Osteocyte (in vitro differentiated cells): ENCODE measurements at regions not wholly inside any gene's neighbourhood (a gene's known extent, or its start where the extent isn't known, plus 50 kb on each side); places are given as distances from the start of the nearest gene placed in this dataset.

Source experiments
- DNase-seq: peaks from one replicate; pipeline ENCODE4 v3.0.0; 2021; ENCODE audit warnings: mixed read lengths; ENCODE audit not compliant: unreplicated experiment; ENCODE audit errors: extremely low spot score
- H3K27ac Mint-ChIP-seq: one replicate; pipeline ENCODE4 v1.8.0; 2021; ENCODE audit warnings: mild to moderate bottlenecking, mixed read lengths; ENCODE audit not compliant: unreplicated experiment
- H3K27me3 Mint-ChIP-seq: one replicate; pipeline ENCODE4 v1.8.0; 2021; ENCODE audit warnings: mixed read lengths; ENCODE audit not compliant: unreplicated experiment
- H3K36me3 Mint-ChIP-seq: one replicate; pipeline ENCODE4 v1.8.0; 2021; ENCODE audit warnings: mixed read lengths; ENCODE audit not compliant: unreplicated experiment
- H3K4me1 Mint-ChIP-seq: one replicate; pipeline ENCODE4 v1.8.0; 2021; ENCODE audit warnings: mixed read lengths; ENCODE audit not compliant: unreplicated experiment
- H3K4me3 Mint-ChIP-seq: one replicate; pipeline ENCODE4 v1.8.0; 2021; ENCODE audit warnings: mild to moderate bottlenecking, moderate library complexity, mixed read lengths; ENCODE audit not compliant: unreplicated experiment
- H3K9me3 Mint-ChIP-seq: one replicate; pipeline ENCODE4 v1.8.0; 2021; ENCODE audit warnings: mixed read lengths; ENCODE audit not compliant: unreplicated experiment
- TF ChIP-seq, protein P1 (sequence below): fragments of 200-600 bp; sonication (generic); IDR thresholded peaks from 2 replicates; pipeline ENCODE4 v1.5.0; 2021; ENCODE audit warnings: antibody characterized with exemption, mild to moderate bottlenecking, moderate library complexity

DNA sequence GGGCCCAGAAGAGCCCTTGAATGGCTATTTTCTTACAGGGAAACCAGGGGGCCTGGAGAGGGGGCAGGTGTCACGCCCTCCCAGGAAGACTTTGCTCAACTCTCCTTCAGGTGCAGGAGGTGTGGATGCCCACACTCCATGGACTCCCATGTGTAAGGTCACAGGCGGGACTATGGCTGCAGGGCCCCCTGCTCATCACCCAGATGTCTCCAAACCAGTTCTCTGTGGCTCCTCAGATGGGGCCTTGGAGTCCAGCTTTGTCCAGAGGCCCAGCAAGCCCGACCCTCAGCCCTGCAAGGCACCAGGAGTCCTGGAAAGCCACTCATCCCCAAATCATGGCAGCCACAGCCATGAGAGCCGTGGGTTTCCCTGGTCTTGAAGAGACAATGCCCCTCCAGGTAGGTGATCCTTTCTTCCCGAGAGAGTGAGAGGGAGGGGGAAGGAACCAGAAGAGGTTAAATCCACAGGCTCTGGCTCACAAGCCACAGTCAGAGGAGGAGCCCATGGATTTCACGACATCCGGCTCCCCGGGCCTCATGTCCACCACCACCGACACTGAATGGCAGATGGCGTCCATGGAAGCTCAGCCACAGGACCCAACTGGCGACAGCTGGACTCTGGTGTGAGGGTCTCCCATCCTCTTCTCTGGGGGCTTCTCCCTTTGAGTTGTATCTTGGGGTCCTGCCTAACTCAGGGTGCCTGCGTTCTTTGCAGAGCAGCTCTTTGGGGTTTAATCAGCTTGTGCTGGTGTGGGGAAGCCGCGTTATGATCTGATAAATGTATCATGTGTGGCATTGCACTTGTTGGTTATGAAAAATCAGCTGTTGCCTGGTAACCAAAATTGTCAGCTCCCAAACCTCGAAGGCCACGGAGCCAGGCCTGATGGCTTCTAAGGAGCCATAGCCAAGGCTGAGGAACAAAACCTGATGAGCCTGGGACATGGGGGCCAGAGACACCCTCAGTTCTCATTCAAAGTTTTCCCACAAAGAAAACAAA, 620.4 kb downstream of the BRD1 start:
- DNase-seq = peak; percentile 63
- H3K36me3 Mint-ChIP-seq = no peaks in the 10 kb centered on the region
- TF ChIP-seq, protein P1, sequence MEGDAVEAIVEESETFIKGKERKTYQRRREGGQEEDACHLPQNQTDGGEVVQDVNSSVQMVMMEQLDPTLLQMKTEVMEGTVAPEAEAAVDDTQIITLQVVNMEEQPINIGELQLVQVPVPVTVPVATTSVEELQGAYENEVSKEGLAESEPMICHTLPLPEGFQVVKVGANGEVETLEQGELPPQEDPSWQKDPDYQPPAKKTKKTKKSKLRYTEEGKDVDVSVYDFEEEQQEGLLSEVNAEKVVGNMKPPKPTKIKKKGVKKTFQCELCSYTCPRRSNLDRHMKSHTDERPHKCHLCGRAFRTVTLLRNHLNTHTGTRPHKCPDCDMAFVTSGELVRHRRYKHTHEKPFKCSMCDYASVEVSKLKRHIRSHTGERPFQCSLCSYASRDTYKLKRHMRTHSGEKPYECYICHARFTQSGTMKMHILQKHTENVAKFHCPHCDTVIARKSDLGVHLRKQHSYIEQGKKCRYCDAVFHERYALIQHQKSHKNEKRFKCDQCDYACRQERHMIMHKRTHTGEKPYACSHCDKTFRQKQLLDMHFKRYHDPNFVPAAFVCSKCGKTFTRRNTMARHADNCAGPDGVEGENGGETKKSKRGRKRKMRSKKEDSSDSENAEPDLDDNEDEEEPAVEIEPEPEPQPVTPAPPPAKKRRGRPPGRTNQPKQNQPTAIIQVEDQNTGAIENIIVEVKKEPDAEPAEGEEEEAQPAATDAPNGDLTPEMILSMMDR = no peak
- peaks cover 35% of the 10 kb centered on the region for H3K9me3 Mint-ChIP-seq
- no peaks in the 10 kb centered on the region for H3K4me1 Mint-ChIP-seq
- H3K27me3 Mint-ChIP-seq = no peaks in the 10 kb centered on the region
- no peak overlapping the region for H3K27ac Mint-ChIP-seq
- no peak overlapping the region for H3K4me3 Mint-ChIP-seq

DNA sequence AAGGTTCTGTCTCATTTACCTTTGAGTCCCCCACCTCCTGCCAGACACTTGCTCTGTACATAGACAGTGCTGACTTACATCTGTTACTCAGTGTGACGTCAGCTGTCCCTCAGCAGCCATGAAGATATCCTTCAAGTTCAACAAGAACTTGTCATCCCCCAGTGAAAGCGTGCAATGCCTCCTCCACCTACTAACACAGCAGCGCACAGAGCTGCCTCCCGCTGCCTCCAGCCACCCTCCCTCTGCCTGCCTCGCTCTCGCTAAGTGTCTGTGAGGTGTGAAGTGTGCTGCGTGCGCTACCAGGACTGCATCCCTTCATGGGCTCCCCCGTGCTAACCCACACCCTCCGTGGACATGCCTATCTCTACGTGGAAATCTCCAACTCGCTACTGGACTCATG, 621.4 kb downstream of the BRD1 start:
- Mint-ChIP-seq H3K4me1 (no peaks in the 10 kb centered on the region), H3K27ac (no peak overlapping the region), H3K9me3 (peaks cover 26% of the 10 kb centered on the region), H3K27me3 (no peaks in the 10 kb centered on the region), H3K36me3 (no peaks in the 10 kb centered on the region), H3K4me3 (no peak overlapping the region)
- TF ChIP-seq, protein P1 = no peak
- DNase-seq = peak; percentile 64

GRCh38 chr22:49205483-49205800, 622.2 kb downstream of the BRD1 start:
- H3K27ac Mint-ChIP-seq = no peak overlapping the region

GRCh38 chr22:49204599-49205482, 622.8 kb downstream of the BRD1 start:
- H3K4me3 Mint-ChIP-seq = no peak overlapping the region
- H3K4me1 Mint-ChIP-seq = no peaks in the 10 kb centered on the region
- peaks cover 22% of the 10 kb centered on the region for H3K9me3 Mint-ChIP-seq
- TF ChIP-seq, protein P1 = no peak
- H3K27me3 Mint-ChIP-seq = no peaks in the 10 kb centered on the region
- peak; percentile 81 for DNase-seq
- H3K36me3 Mint-ChIP-seq = no peaks in the 10 kb centered on the region
- no peak overlapping the region for H3K27ac Mint-ChIP-seq

More at GRCh38 chr22:49205483-49205800, 622.2 kb downstream of the BRD1 start:
- Mint-ChIP-seq H3K4me1 (no peaks in the 10 kb centered on the region), H3K27me3 (no peaks in the 10 kb centered on the region), H3K9me3 (peaks cover 22% of the 10 kb centered on the region), H3K36me3 (no peaks in the 10 kb centered on the region), H3K4me3 (no peak overlapping the region)
- TF ChIP-seq, protein P1 = no peak
- peak; percentile 71 for DNase-seq
